H1 (cell line): ENCODE measurements at regions not wholly inside any gene's neighbourhood (a gene's known extent, or its start where the extent isn't known, plus 50 kb on each side); places are given as distances from the start of the nearest gene placed in this dataset.

Experiments
- CTCF ChIA-PET: fragments of 300-600 bp; sonication (Branson Sonifier 250); formaldehyde crosslinking; loops from one replicate; lab custom pipeline; 2021; ENCODE audit not compliant: partially characterized antibody; lab: Charles Lee
- POLR2A ChIA-PET: fragments of 300-600 bp; sonication (Branson Sonifier 250); formaldehyde crosslinking; loops from one replicate; lab custom pipeline; 2021; ENCODE audit warnings: inconsistent platforms; ENCODE audit not compliant: partially characterized antibody; lab: Charles Lee
- DNase-seq, 2 experiments: peaks; one replicate each; pipeline versions ENCODE4 v3.0.0 to v3.0.0-alpha.2; 2010 to 2022; ENCODE audit warnings: low spot score in 2 of 2, low read depth in 1 of 2, mixed read lengths in 1 of 2
- FAIRE-seq: peaks from 2 replicates; lab custom pipeline; 2011; peaks lifted over from hg19 to GRCh38; lab: Jason Lieb, UNC
- H2AFZ ChIP-seq: 2 replicates; pipeline ENCODE4 v1.8.1; 2012; ENCODE audit warnings: low read length, inconsistent platforms
- H2AK5ac ChIP-seq: 2 replicates; pipeline ENCODE4 v1.6.1; 2013; ENCODE audit warnings: low read depth, low read length
- H2BK120ac ChIP-seq: replicated peaks from 2 replicates; pipeline ENCODE3; 2013; ENCODE audit warnings: low read depth, low read length, inconsistent platforms
- H2BK12ac ChIP-seq: 2 replicates; pipeline ENCODE4 v1.6.1; 2013; ENCODE audit warnings: low read depth, low read length
- H2BK15ac ChIP-seq: 2 replicates; pipeline ENCODE4 v1.6.1; 2013; ENCODE audit warnings: low read length
- H2BK20ac ChIP-seq: 2 replicates; pipeline ENCODE4 v1.6.1; 2013; ENCODE audit warnings: low read length
- H2BK5ac ChIP-seq: 2 replicates; pipeline ENCODE4 v1.6.1; 2013; ENCODE audit warnings: low read depth, low read length
- H3K14ac ChIP-seq: 2 replicates; pipeline ENCODE4 v1.6.1; 2013; ENCODE audit warnings: inconsistent platforms; ENCODE audit not compliant: insufficient read length
- H3K18ac ChIP-seq: 2 replicates; pipeline ENCODE4 v1.6.1; 2013; ENCODE audit warnings: low read length; ENCODE audit errors: extremely low read depth
- H3K23ac ChIP-seq: 2 replicates; pipeline ENCODE4 v1.6.1; 2013; ENCODE audit warnings: inconsistent platforms; ENCODE audit not compliant: insufficient read length
- H3K23me2 ChIP-seq: 2 replicates; pipeline ENCODE4 v1.6.1; 2013; ENCODE audit warnings: low read depth, low read length
- H3K27ac ChIP-seq: 2 replicates; pipeline ENCODE4 v1.6.1; 2011; ENCODE audit warnings: low read depth, low read length, inconsistent platforms
- H3K27me3 ChIP-seq, 4 experiments: replicated peaks in 1 of 4; 1 replicate in 1 of 4; 2 replicates in 3 of 4; pipeline versions ENCODE4 v1.6.1 to v1.8.1; 2011 to 2013; ENCODE audit warnings: low read length in 3 of 4, mild to moderate bottlenecking in 3 of 4, inconsistent platforms in 2 of 4, mixed read lengths in 2 of 4, moderate library complexity in 1 of 4; ENCODE audit not compliant: control insufficient read depth in 3 of 4, insufficient read depth in 3 of 4; ENCODE audit errors: extremely low read depth in 1 of 4
- H3K36me3 ChIP-seq, 4 experiments: 2 replicates each; pipeline versions ENCODE4 v1.6.1 to v1.8.1; 2011 to 2013; ENCODE audit warnings: mild to moderate bottlenecking in 4 of 4, low read length in 3 of 4, moderate library complexity in 2 of 4, control low read depth in 1 of 4, inconsistent platforms in 1 of 4; ENCODE audit not compliant: insufficient read depth in 4 of 4, control insufficient read depth in 2 of 4
- H3K4ac ChIP-seq: replicated peaks from 2 replicates; pipeline ENCODE3; 2013; ENCODE audit warnings: low read length, low read depth, mixed read lengths, inconsistent platforms; ENCODE audit not compliant: insufficient read length
- H3K4me1 ChIP-seq, 4 experiments: replicated peaks in 1 of 4; 1 replicate in 1 of 4; 2 replicates in 3 of 4; pipeline versions ENCODE4 v1.6.1 to v1.8.1; 2011 to 2013; ENCODE audit warnings: low read length in 3 of 4, inconsistent platforms in 2 of 4, mixed read lengths in 1 of 4; ENCODE audit not compliant: insufficient read depth in 4 of 4, control insufficient read depth in 3 of 4
- H3K4me2 ChIP-seq, 2 experiments: 2 replicates each; pipeline versions ENCODE4 v1.6.1 to v1.8.1; 2011 to 2013; ENCODE audit warnings: low read depth in 2 of 2, low read length in 2 of 2, control low read depth in 1 of 2, inconsistent platforms in 1 of 2, mild to moderate bottlenecking in 1 of 2; ENCODE audit not compliant: insufficient read depth in 1 of 2
- H3K4me3 ChIP-seq, 4 experiments: fragments of 200-600, 300-600 bp in 1 of 4; sonication (generic), shearing (Covaris generic), sonication (Bioruptor Twin) in 1 of 4; 2 replicates each; pipeline versions ENCODE4 v1.5.1 to v1.8.1; 2011 to 2016; ENCODE audit warnings: low read length in 4 of 4, low read depth in 3 of 4, control low read depth in 2 of 4, inconsistent platforms in 2 of 4, mild to moderate bottlenecking in 2 of 4, mixed read lengths in 1 of 4, moderate library complexity in 1 of 4; ENCODE audit not compliant: insufficient read depth in 2 of 4; ENCODE audit errors: extremely low read depth in 1 of 4
- H3K56ac ChIP-seq: replicated peaks from 2 replicates; pipeline ENCODE3; 2013; ENCODE audit warnings: low read depth, mild to moderate bottlenecking, mixed read lengths, low read length, inconsistent platforms; ENCODE audit not compliant: insufficient read length
- H3K79me1 ChIP-seq: 2 replicates; pipeline ENCODE4 v1.6.1; 2013; ENCODE audit warnings: low read depth, low read length, control low read depth
- H3K79me2 ChIP-seq, 2 experiments: 2 replicates each; pipeline versions ENCODE4 v1.6.1 to v1.8.1; 2012 to 2013; ENCODE audit warnings: low read length in 2 of 2, mild to moderate bottlenecking in 2 of 2, inconsistent platforms in 1 of 2; ENCODE audit not compliant: insufficient read depth in 2 of 2, control insufficient read depth in 1 of 2
- H3K9ac ChIP-seq, 4 experiments: replicated peaks in 1 of 4; 1 replicate in 1 of 4; 2 replicates in 3 of 4; pipeline versions ENCODE4 v1.6.1 to v1.8.1; 2011 to 2013; ENCODE audit warnings: low read depth in 3 of 4, low read length in 3 of 4, control low read depth in 2 of 4, mild to moderate bottlenecking in 2 of 4, moderate library complexity in 2 of 4, inconsistent platforms in 1 of 4; ENCODE audit errors: extremely low read depth in 1 of 4
- H3K9me3 ChIP-seq, 2 experiments: 2 replicates each; pipeline versions ENCODE4 v1.6.1 to v1.8.1; 2012 to 2013; ENCODE audit warnings: mild to moderate bottlenecking in 2 of 2, moderate library complexity in 2 of 2, control low read depth in 1 of 2, inconsistent platforms in 1 of 2, low read depth in 1 of 2, low read length in 1 of 2, mixed read lengths in 1 of 2; ENCODE audit not compliant: insufficient read depth in 2 of 2
- H4K20me1 ChIP-seq, 2 experiments: replicated peaks in 1 of 2; 2 replicates each; pipeline versions ENCODE3 to v1.8.1; 2011 to 2013; ENCODE audit warnings: inconsistent platforms in 2 of 2, low read length in 2 of 2, mild to moderate bottlenecking in 1 of 2; ENCODE audit not compliant: insufficient read depth in 2 of 2, control insufficient read depth in 1 of 2
- H4K5ac ChIP-seq: 2 replicates; pipeline ENCODE4 v1.6.1; 2013; ENCODE audit warnings: low read length, low read depth, mixed read lengths, inconsistent platforms; ENCODE audit not compliant: insufficient read length
- H4K8ac ChIP-seq: 2 replicates; pipeline ENCODE4 v1.8.0; 2013; ENCODE audit warnings: mild to moderate bottlenecking, moderate library complexity, low read length, inconsistent platforms; ENCODE audit not compliant: insufficient read depth; ENCODE audit errors: extremely low read depth
- H4K91ac ChIP-seq: replicated peaks from 2 replicates; pipeline ENCODE3; 2013; ENCODE audit warnings: low read length, mixed read lengths, inconsistent platforms; ENCODE audit not compliant: insufficient read length
- EGR1 ChIP-seq: IDR thresholded peaks from 2 replicates; pipeline ENCODE4 v1.6.1; 2011; ENCODE audit warnings: low read depth, low read length, borderline replicate concordance
- JUND ChIP-seq: IDR thresholded peaks from 2 replicates; pipeline ENCODE4 v1.6.1; 2011; ENCODE audit warnings: mild to moderate bottlenecking, improper control_type of control experiment, low read length
- KDM1A ChIP-seq: fragments of 200-600, 300-600 bp; sonication (generic); IDR thresholded peaks from 2 replicates; pipeline ENCODE4 v1.7.1; 2016; ENCODE audit warnings: mild to moderate bottlenecking, low read length, borderline replicate concordance
- POU5F1 ChIP-seq: IDR thresholded peaks from 2 replicates; pipeline ENCODE4 v1.6.1; 2011; ENCODE audit warnings: low read depth, mild to moderate bottlenecking, low read length, moderate library complexity
- RFX5 ChIP-seq: IDR thresholded peaks from 2 replicates; pipeline ENCODE4 v1.6.1; 2011; ENCODE audit warnings: low read depth, low read length, improper control_type of control experiment, borderline replicate concordance
- SIN3A ChIP-seq, 2 experiments: IDR thresholded peaks in 1 of 2; conservative IDR thresholded peaks in 1 of 2; 2 replicates each; pipeline ENCODE4 v1.6.1; 2011 to 2012; ENCODE audit warnings: low read length in 2 of 2, improper control_type of control experiment in 1 of 2, low read depth in 1 of 2, mild to moderate bottlenecking in 1 of 2
- TCF12 ChIP-seq: IDR thresholded peaks from 2 replicates; pipeline ENCODE4 v1.6.1; 2011; ENCODE audit warnings: low read depth, mild to moderate bottlenecking, low read length
- YY1 ChIP-seq: IDR thresholded peaks from 2 replicates; pipeline ENCODE4 v1.6.1; 2011; ENCODE audit warnings: low read depth, mild to moderate bottlenecking, low read length
- WGBS, 2 experiments: shearing (Covaris generic) in 1 of 2; methylation state at CpG; one replicate each; pipeline versions ENCODE4 v1.1.6 to v1.1.7; 2013 to 2015; ENCODE audit warnings: low lambda C conversion rate in 2 of 2, mixed read lengths in 2 of 2, inconsistent platforms in 1 of 2, low coverage in 1 of 2, missing lambda C conversion rate in 1 of 2; ENCODE audit not compliant: insufficient replicate concordance in 2 of 2, insufficient coverage in 1 of 2, insufficient read length in 1 of 2; ENCODE audit errors: extremely low coverage in 1 of 2, missing lambda C conversion rate in 1 of 2; 5-methylcytosine and 5-hydroxymethylcytosine counted together

DNA sequence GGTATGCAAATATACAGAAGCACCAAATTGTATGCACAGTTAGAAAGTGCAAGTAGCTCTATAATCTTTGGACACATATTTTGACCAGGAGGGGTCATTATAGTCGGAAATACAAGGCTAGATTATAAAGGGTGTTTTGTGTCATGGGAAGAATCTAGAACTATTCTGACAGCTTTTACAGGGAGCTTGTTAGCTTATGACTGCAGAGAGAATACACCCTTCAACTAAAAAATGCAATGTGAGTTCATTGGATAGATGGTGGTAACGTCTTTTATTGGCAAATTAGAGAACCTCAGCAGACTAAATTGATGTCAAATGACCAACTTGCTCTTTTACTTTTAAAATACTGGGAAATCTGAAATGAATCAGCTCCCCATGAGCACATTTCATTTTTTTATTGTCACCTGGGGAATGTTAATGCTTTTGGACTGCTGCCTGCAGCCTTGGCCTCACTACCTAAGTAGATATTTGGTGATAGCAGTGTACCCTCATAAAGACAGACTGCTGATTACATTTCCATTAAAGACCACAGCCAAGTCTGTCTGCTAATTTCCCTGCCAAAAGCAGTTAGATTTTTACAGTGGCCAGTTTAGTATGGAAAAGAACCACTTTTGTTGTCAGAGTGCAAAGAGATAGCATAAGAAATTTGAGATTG, 515.9 kb upstream of the DPPA4 start:
- Histone ChIP-seq H2AFZ (no peak overlapping the region), H3K23me2 (no peaks in the 10 kb centered on the region), H2BK15ac (no peak overlapping the region), H3K79me1 (no peaks in the 10 kb centered on the region), H3K14ac (no peak overlapping the region), H3K9ac (no peak overlapping the region), H3K36me3 (no peaks in the 10 kb centered on the region), H4K5ac (no peak overlapping the region), H2BK20ac (no peak overlapping the region), H3K27ac (no peak overlapping the region), H3K4ac (no peak overlapping the region), H3K27me3 (no peaks in the 10 kb centered on the region), H3K9me3 (peaks cover 2 to 11% of the 10 kb centered on the region in 2 experiments; a peak in 1 of 4 replicates), H3K18ac (no peak overlapping the region), H3K4me3 (no peak overlapping the region), H2AK5ac (no peak overlapping the region), H4K20me1 (no peaks in the 10 kb centered on the region), H3K4me2 (no peak overlapping the region), H3K56ac (no peak overlapping the region), H4K8ac (no peak overlapping the region), H4K91ac (no peak overlapping the region), H2BK5ac (no peak overlapping the region), H3K79me2 (no peaks in the 10 kb centered on the region), H3K23ac (no peak overlapping the region), H2BK12ac (no peak overlapping the region), H3K4me1 (no peaks in the 10 kb centered on the region), H2BK120ac (no peak overlapping the region)
- POLR2A ChIA-PET = no interaction called here
- DNase-seq (no peak), FAIRE-seq (no peak)
- CTCF ChIA-PET = interaction anchor here (1.4 kb wide), 1 partner anchor 15 kb away, joined by 4 read pairs; no protein-coding TSS in a partner anchor
- WGBS, 2 experiments = 83% methylated on average over 2 of the region's 2 CpGs; no CpG with 5 or more reads in 1 of the 2 experiments
- TF ChIP-seq KDM1A (no peak), JUND (no peak), RFX5 (no peak), YY1 (no peak), SIN3A (conservative IDR thresholded peaks at IDR 0.05 in 1 of 2, IDR thresholded peaks at IDR 0.05 in 1 of 2; ENCODE audit: low read depth in 1 of 2, low read length in 2 of 2) (no peak), POU5F1 (no peak), TCF12 (no peak), EGR1 (no peak)
